ENCODE measurements at regions not wholly inside any gene's neighbourhood (a gene's known extent, or its start where the extent isn't known, plus 50 kb on each side); places are given as distances from the start of the nearest gene placed in this dataset.

DNA sequence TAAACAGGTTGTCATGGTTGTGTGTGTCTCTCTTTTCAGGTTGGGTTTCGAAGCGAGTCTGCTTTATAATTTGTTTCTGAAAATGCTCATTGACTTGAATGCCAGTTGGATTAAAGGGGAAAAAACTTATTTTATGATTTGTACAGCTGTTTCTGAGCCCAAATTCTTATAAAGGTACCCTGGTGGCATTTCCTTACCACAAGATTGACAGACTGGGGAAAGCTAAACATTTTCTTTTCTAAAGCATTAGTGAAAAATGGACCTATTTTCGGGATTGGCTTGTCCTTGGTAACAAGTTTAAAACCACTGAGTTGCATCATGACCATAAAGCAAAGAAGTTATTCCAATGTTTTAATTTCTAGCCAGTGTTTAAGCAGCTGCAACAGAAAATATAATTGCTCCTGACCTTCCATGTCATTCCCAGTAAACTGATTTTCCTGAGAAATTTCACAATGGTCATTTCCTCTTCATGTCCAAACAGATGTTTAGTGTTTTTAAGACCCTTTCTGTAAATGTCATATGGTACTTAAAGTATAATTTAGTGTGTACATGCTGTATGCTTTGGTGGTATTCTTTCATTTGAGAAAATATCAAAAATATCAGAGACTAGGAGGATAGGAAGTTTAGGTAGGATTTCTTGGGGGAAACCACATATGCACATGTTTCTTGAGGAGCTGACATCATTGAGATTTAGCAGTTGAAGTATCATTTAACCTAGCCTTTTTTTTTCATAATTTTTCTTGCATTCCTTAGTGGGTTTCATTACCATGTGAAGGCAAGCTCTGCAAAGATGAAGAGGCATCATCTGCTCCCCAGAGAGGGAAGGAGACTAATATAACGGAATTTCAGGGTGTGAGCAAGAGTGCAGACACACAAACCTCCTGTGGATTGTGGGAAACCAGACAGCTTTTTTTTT is 667.1 kb upstream of the RGMB start:
- no peak for TF ChIP-seq TARDBP (IDR thresholded peaks at IDR 0.05)
- no peak for TF ChIP-seq LEF1 (IDR thresholded peaks at IDR 0.05; ENCODE audit: borderline replicate concordance)
